Mesothelial cell of epicardium (in vitro differentiated cells): ENCODE measurements at regions not wholly inside any gene's neighbourhood (a gene's known extent, or its start where the extent isn't known, plus 50 kb on each side); places are given as distances from the start of the nearest gene placed in this dataset.

Source experiments
- DNase-seq, 2 experiments: peaks; one replicate each; pipeline ENCODE4 v3.0.0; 2021; ENCODE audit warnings: low spot score in 2 of 2; ENCODE audit not compliant: unreplicated experiment in 2 of 2
- H3K27ac Mint-ChIP-seq: 2 replicates; pipeline ENCODE4 v1.8.0; 2021; ENCODE audit warnings: mixed read lengths
- H3K27me3 Mint-ChIP-seq: 2 replicates; pipeline ENCODE4 v1.8.0; 2021; ENCODE audit warnings: low read depth, mixed read lengths
- H3K36me3 Mint-ChIP-seq: 2 replicates; pipeline ENCODE4 v1.8.0; 2021; ENCODE audit warnings: mixed read lengths
- H3K4me1 Mint-ChIP-seq: 2 replicates; pipeline ENCODE4 v1.8.0; 2021; ENCODE audit warnings: mixed read lengths
- H3K4me3 Mint-ChIP-seq: 2 replicates; pipeline ENCODE4 v1.8.0; 2021; ENCODE audit warnings: mild to moderate bottlenecking, moderate library complexity, mixed read lengths
- H3K9me3 Mint-ChIP-seq: 2 replicates; pipeline ENCODE4 v1.8.0; 2021; ENCODE audit warnings: mixed read lengths
- CTCF ChIP-seq: fragments of 200-600 bp; sonication (generic); IDR thresholded peaks from one replicate; pipeline ENCODE4 v1.5.0; 2021; ENCODE audit warnings: antibody characterized with exemption; ENCODE audit not compliant: unreplicated experiment

GRCh38 chr13:50726164-50726563 lies 117.3 kb downstream of the DLEU7 start:
- Mint-ChIP-seq H3K9me3 (peaks cover 16% of the 10 kb centered on the region), H3K4me1 (peaks cover 8% of the 10 kb centered on the region), H3K27me3 (no peaks in the 10 kb centered on the region), H3K27ac (no peak overlapping the region), H3K4me3 (no peak overlapping the region), H3K36me3 (peaks cover 1% of the 10 kb centered on the region)
- no peak for TF ChIP-seq CTCF
- DNase-seq: no peak

GRCh38 chr13:50729177-50729576 lies 114.3 kb downstream of the DLEU7 start:
- peaks cover 19% of the 10 kb centered on the region for H3K4me1 Mint-ChIP-seq
- no peak overlapping the region for H3K27ac Mint-ChIP-seq
- no peak for TF ChIP-seq CTCF
- H3K9me3 Mint-ChIP-seq: peaks cover 30% of the 10 kb centered on the region
- H3K4me3 Mint-ChIP-seq: no peak overlapping the region
- DNase-seq: no peak
- peaks cover 2% of the 10 kb centered on the region for H3K36me3 Mint-ChIP-seq
- no peaks in the 10 kb centered on the region for H3K27me3 Mint-ChIP-seq

DNA sequence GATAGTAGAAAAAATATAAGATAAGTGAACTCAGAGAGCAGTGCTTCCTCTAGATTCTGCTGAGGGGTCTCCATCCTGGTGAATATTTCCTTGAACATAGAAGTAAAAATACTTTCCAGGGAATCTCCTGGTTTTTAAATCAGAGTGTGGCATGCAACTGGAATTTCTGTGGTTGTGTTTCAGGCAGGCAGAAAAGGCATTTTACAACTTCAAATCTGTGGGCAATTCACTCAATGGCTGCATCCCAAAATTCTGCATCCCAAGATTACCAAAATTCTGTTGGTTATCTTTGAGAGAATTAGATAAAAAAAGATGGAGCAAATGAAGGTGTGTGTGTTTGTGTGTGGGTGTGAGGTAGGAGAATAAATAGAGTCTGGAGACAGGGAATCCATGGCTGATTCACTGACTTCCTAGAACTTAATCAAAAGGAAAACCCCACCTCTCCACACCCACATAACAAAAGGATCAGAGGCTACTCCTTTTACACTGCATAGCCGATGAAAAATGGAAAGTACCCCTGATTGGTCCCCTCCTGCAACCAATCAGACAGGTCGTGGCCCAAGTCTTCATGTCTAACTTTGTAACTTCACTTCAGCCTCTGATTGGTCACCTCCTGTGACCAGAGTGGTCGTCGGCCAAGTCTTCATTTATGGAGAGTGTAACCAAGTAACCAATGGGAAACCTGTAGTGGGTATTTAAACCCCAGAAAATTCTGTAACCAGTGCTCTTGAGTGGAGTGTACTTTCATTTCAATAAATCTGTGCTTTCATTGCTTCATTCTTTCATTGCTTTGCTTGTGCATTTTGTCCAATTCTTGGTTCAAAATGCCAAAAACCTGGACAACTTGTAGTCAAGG lies 112.8 kb downstream of the DLEU7 start:
- H3K36me3 Mint-ChIP-seq: peaks cover 2% of the 10 kb centered on the region
- no peak overlapping the region for H3K4me3 Mint-ChIP-seq
- TF ChIP-seq CTCF: no peak
- peaks cover 28% of the 10 kb centered on the region for H3K4me1 Mint-ChIP-seq
- H3K27me3 Mint-ChIP-seq: no peaks in the 10 kb centered on the region
- H3K9me3 Mint-ChIP-seq: peaks cover 36% of the 10 kb centered on the region
- no peak overlapping the region for H3K27ac Mint-ChIP-seq
- DNase-seq: no peak

DNA sequence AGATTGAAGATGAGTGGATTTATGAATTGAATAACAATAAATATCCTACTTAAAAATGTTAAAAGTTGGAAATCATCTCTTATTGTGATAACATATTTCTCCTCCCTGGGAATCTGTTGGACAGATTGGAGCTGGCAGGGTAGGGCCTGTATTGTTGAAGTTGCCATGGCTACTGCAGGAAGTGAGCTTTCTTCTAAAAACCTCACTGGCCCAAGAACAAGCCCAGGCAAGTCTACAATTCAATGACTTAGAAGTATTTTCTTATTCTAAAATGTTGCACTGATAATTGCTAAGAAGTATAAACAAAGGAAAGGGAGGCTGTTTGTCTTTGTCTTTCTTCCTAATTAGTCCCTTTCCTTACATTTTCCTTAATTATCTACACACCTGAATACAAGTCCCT lies 112.1 kb downstream of the DLEU7 start:
- Mint-ChIP-seq H3K4me1 (peaks cover 28% of the 10 kb centered on the region), H3K9me3 (peaks cover 36% of the 10 kb centered on the region), H3K36me3 (peaks cover 2% of the 10 kb centered on the region), H3K27me3 (no peaks in the 10 kb centered on the region), H3K4me3 (no peak overlapping the region), H3K27ac (peak overlapping the region; percentile 16)
- TF ChIP-seq CTCF: no peak
- DNase-seq: no peak

DNA sequence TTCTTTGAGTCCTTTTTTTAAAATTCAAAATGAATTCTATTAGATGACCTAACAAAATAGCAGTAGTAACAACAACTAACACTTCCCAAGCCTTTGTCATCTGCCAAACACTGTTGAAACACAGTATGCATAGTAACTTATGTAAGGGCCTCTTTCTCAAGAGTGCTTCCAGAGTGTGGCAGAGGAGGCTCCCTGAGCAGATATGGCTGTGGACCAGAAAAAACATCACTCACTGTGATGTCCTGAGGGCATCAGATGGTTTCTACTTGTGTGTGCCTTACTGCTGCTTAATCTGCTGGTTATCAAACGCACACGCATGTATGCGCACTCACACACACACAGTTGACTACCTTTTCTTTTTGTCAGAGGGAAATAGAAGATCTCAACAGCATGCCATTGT lies 110.8 kb downstream of the DLEU7 start:
- H3K9me3 Mint-ChIP-seq: peaks cover 36% of the 10 kb centered on the region
- peaks cover 2% of the 10 kb centered on the region for H3K36me3 Mint-ChIP-seq
- H3K4me3 Mint-ChIP-seq: no peak overlapping the region
- no peaks in the 10 kb centered on the region for H3K27me3 Mint-ChIP-seq
- no peak overlapping the region for H3K27ac Mint-ChIP-seq
- no peak for TF ChIP-seq CTCF
- peaks cover 25% of the 10 kb centered on the region for H3K4me1 Mint-ChIP-seq
- DNase-seq: no peak
